Keratinocyte (primary cell): ENCODE measurements at regions not wholly inside any gene's neighbourhood (a gene's known extent, or its start where the extent isn't known, plus 50 kb on each side); places are given as distances from the start of the nearest gene placed in this dataset.

Experiments
- DNase-seq: peaks from one replicate; pipeline ENCODE4 v3.0.0-alpha.2; 2011; ENCODE audit warnings: low read depth, missing footprints, low spot score
- FAIRE-seq: peaks from 2 replicates; lab custom pipeline; 2011; peaks lifted over from hg19 to GRCh38; lab: Jason Lieb, UNC
- H2AFZ ChIP-seq: 2 replicates; pipeline ENCODE4 v1.6.0; 2012; ENCODE audit warnings: low read length, control low read depth, inconsistent platforms; ENCODE audit not compliant: control insufficient read depth
- H3K27ac ChIP-seq: 2 replicates; pipeline ENCODE4 v1.5.1; 2011; ENCODE audit warnings: low read length; ENCODE audit not compliant: control insufficient read depth, insufficient read depth
- H3K27me3 ChIP-seq: 3 replicates; pipeline ENCODE4 v1.6.0; 2011; ENCODE audit warnings: low read length; ENCODE audit not compliant: control insufficient read depth, insufficient read depth; ENCODE audit errors: extremely low read depth
- H3K36me3 ChIP-seq, 2 experiments: 2 replicates in 1 of 2; 3 replicates in 1 of 2; pipeline ENCODE4 v1.5.1; 2011; ENCODE audit warnings: low read length in 2 of 2, mild to moderate bottlenecking in 1 of 2; ENCODE audit not compliant: control insufficient read depth in 2 of 2, insufficient read depth in 2 of 2; ENCODE audit errors: extremely low read depth in 1 of 2
- H3K4me1 ChIP-seq: 3 replicates; pipeline ENCODE4 v1.5.1; 2011; ENCODE audit warnings: low read length; ENCODE audit not compliant: control insufficient read depth, insufficient read depth; ENCODE audit errors: extremely low read depth
- H3K4me2 ChIP-seq: 3 replicates; pipeline ENCODE4 v1.6.0; 2011; ENCODE audit warnings: low read depth, low read length; ENCODE audit not compliant: control insufficient read depth, insufficient read depth; ENCODE audit errors: extremely low read depth
- H3K4me3 ChIP-seq, 3 experiments: fragments of 200-600 bp in 1 of 3; sonication (generic) in 1 of 3; 2 replicates in 2 of 3; 3 replicates in 1 of 3; pipeline ENCODE4 v1.5.1; 2011 to 2016; ENCODE audit warnings: low read length in 3 of 3, mild to moderate bottlenecking in 3 of 3, control low read depth in 2 of 3, inconsistent platforms in 1 of 3, low read depth in 1 of 3, mixed read lengths in 1 of 3, mixed run types in 1 of 3, moderate library complexity in 1 of 3; ENCODE audit not compliant: control insufficient read depth in 2 of 3, insufficient read depth in 2 of 3; ENCODE audit errors: extremely low read depth in 1 of 3
- H3K79me2 ChIP-seq: 2 replicates; pipeline ENCODE4 v1.6.0; 2012; ENCODE audit warnings: low read length; ENCODE audit not compliant: control insufficient read depth, insufficient read depth
- H3K9ac ChIP-seq: 3 replicates; pipeline ENCODE4 v1.6.0; 2011; ENCODE audit warnings: low read length; ENCODE audit not compliant: control insufficient read depth, insufficient read depth; ENCODE audit errors: extremely low read depth
- H3K9me1 ChIP-seq: 3 replicates; pipeline ENCODE4 v1.6.0; 2011; ENCODE audit warnings: low read length; ENCODE audit not compliant: control insufficient read depth, insufficient read depth; ENCODE audit errors: extremely low read depth
- H3K9me3 ChIP-seq: 2 replicates; pipeline ENCODE4 v1.5.1; 2012; ENCODE audit warnings: low read depth, low read length; ENCODE audit not compliant: control insufficient read depth
- H4K20me1 ChIP-seq: 3 replicates; pipeline ENCODE4 v1.6.0; 2011; ENCODE audit warnings: low read length; ENCODE audit not compliant: control insufficient read depth, insufficient read depth; ENCODE audit errors: extremely low read depth
- EZH2 ChIP-seq: IDR thresholded peaks from one replicate; pipeline ENCODE4 v1.6.1; 2012; ENCODE audit warnings: inconsistent platforms, mild to moderate bottlenecking, low read length, moderate library complexity
- dilution Hi-C: fragments of 300-500 bp; cut with MboI; formaldehyde crosslinking; loops from one replicate; pipeline ENCODE4 v1.7.0; 2020; ENCODE audit warnings: low sequenced_read_pairs; ENCODE audit not compliant: extremely low pct_ligation_motif_present
- TF ChIP-seq, protein P1 (sequence below), 3 experiments: IDR thresholded peaks in 1 of 3; conservative IDR thresholded peaks in 1 of 3; optimal IDR thresholded peaks in 1 of 3; 2 replicates in 2 of 3; 3 replicates in 1 of 3; pipeline versions ENCODE3 to v1.5.1; 2011; ENCODE audit warnings: low read length in 3 of 3, mild to moderate bottlenecking in 3 of 3, moderate library complexity in 2 of 3, control low read depth in 1 of 3, inconsistent platforms in 1 of 3; ENCODE audit not compliant: insufficient read depth in 2 of 3; ENCODE audit errors: extremely low read depth in 1 of 3

DNA sequence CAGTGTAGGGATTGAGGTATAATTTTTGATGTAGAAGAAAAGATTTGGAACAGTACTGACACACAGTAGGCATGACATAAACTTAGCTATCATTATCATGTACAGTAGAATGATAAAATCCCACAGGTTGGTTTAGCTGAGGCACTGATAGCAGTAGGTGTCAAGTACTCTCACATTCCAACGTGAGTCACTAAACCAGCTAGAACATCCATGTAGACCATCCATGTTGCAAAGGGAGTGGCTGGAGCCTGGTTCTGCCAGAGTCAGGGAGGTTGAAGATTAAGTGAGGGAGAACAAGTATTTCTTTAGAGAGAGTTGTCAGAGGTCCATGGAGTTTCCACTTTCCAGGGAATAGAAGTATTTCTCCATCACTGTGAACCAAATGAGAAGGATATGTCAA, 157.2 kb upstream of the TMEM108 start:
- Histone ChIP-seq H3K9me3 (no peaks in the 10 kb centered on the region), H3K36me3 (no peaks in the 10 kb centered on the region), H3K4me3 (no peak overlapping the region), H4K20me1 (no peaks in the 10 kb centered on the region), H3K9ac (no peak overlapping the region), H3K27me3 (no peaks in the 10 kb centered on the region), H3K4me1 (no peaks in the 10 kb centered on the region), H3K9me1 (no peaks in the 10 kb centered on the region), H3K79me2 (no peaks in the 10 kb centered on the region), H3K27ac (no peak overlapping the region), H2AFZ (no peak overlapping the region), H3K4me2 (no peak overlapping the region)
- DNase-seq: no peak
- no peak for FAIRE-seq
- no peak for TF ChIP-seq EZH2
- TF ChIP-seq, protein P1, sequence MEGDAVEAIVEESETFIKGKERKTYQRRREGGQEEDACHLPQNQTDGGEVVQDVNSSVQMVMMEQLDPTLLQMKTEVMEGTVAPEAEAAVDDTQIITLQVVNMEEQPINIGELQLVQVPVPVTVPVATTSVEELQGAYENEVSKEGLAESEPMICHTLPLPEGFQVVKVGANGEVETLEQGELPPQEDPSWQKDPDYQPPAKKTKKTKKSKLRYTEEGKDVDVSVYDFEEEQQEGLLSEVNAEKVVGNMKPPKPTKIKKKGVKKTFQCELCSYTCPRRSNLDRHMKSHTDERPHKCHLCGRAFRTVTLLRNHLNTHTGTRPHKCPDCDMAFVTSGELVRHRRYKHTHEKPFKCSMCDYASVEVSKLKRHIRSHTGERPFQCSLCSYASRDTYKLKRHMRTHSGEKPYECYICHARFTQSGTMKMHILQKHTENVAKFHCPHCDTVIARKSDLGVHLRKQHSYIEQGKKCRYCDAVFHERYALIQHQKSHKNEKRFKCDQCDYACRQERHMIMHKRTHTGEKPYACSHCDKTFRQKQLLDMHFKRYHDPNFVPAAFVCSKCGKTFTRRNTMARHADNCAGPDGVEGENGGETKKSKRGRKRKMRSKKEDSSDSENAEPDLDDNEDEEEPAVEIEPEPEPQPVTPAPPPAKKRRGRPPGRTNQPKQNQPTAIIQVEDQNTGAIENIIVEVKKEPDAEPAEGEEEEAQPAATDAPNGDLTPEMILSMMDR (optimal IDR thresholded peaks at IDR 0.05 in 1 of 3, IDR thresholded peaks at IDR 0.05 in 1 of 3, conservative IDR thresholded peaks at IDR 0.05 in 1 of 3; ENCODE audit: extremely low read depth in 1 of 3, insufficient read depth in 2 of 3, low read length in 3 of 3): no peak
- dilution Hi-C loops: no loop called here

GRCh38 chr3:132879656-132880055, 157.4 kb upstream of the NPHP3 start:
- H3K27ac ChIP-seq: no peak overlapping the region
- H3K4me1 ChIP-seq: no peaks in the 10 kb centered on the region
- no peaks in the 10 kb centered on the region for H3K79me2 ChIP-seq
- H3K4me2 ChIP-seq: no peak overlapping the region
- H3K27me3 ChIP-seq: no peaks in the 10 kb centered on the region
- H3K4me3 ChIP-seq: no peak overlapping the region
- no peaks in the 10 kb centered on the region for H3K36me3 ChIP-seq
- DNase-seq (no peak), FAIRE-seq (no peak)
- H3K9me3 ChIP-seq: no peaks in the 10 kb centered on the region
- dilution Hi-C loops: no loop called here
- no peaks in the 10 kb centered on the region for H4K20me1 ChIP-seq
- no peak for TF ChIP-seq EZH2
- TF ChIP-seq, protein P1 (optimal IDR thresholded peaks at IDR 0.05 in 1 of 3, IDR thresholded peaks at IDR 0.05 in 1 of 3, conservative IDR thresholded peaks at IDR 0.05 in 1 of 3; ENCODE audit: extremely low read depth in 1 of 3, insufficient read depth in 2 of 3, low read length in 3 of 3): no peak
- no peak overlapping the region for H2AFZ ChIP-seq
- no peaks in the 10 kb centered on the region for H3K9me1 ChIP-seq
- no peak overlapping the region for H3K9ac ChIP-seq
